ENCODE measurements at regions not wholly inside any gene's neighbourhood (a gene's known extent, or its start where the extent isn't known, plus 50 kb on each side); places are given as distances from the start of the nearest gene placed in this dataset.

DNA sequence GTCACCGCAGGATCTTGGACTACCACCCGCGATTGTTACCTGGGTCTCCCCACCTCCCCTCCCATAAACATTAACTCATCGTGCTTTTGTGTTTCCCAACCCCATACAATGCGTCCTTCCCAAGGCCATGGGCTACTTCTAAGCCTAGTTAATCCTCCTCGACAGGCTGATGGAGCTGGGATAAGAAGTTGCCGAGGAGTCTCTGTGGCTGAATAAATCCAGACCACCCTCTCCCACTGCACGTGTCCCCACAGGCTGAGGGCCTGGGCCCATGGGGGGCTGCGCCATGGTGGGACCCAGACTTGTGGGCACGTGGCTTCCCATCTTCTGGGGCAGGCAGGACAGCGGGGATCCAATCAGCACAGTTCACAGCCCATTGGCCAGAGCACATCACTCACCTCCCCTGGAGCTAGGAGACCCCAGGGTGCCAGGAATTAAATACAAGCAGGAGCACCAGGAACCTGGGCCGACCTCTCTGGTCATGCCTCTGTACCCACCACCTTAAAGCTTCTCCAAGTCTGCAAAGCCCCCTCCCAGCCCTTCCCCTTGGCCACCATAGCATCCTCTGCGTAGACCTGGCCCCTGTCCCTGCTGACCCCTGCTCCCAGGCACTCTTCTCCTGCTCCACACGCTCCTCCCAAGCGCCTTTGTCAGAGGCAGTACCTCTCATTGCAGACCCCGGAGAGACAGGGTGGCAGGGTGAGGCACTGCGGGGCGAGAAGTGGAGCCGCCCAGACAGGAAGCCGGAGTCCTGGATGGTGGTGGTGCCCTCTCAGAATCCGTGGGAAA, 51.0 kb upstream of the ID2 start:
- ATAC-seq (no peak), FAIRE-seq (no peak), DNase-seq (no peak)
- 69 to 86% methylated on average over 21 of the region's 21 CpGs for whole genome bisulfite sequencing, 2 donors
- TF ChIP-seq CTCF (IDR thresholded peaks at IDR 0.05): no peak
- H3K4me3 ChIP-seq: no peak overlapping the region
- H3K27ac ChIP-seq: no peak overlapping the region
- no peaks in the 10 kb centered on the region for H3K36me3 ChIP-seq
- intact Hi-C loops (cut with DNase I): no loop called here
- no peaks in the 10 kb centered on the region for H3K9me3 ChIP-seq
- no peaks in the 10 kb centered on the region for H3K27me3 ChIP-seq
- H3K4me1 ChIP-seq: peaks cover 0 to 3% (median 2%) of the 10 kb centered on the region in 3 donors

GRCh38 chr2:8631465-8632005, 50.3 kb upstream of the ID2 start:
- H3K9me3 ChIP-seq: no peaks in the 10 kb centered on the region
- no peaks in the 10 kb centered on the region for H3K27me3 ChIP-seq
- H3K27ac ChIP-seq: no peak overlapping the region
- TF ChIP-seq CTCF (IDR thresholded peaks at IDR 0.05): no peak
- peaks cover 0 to 3% (median 0%) of the 10 kb centered on the region in 3 donors for H3K4me1 ChIP-seq
- intact Hi-C loops (cut with DNase I): no loop called here
- 86 to 87% methylated on average over 10 of the region's 10 CpGs for WGBS, 2 donors
- H3K36me3 ChIP-seq: no peaks in the 10 kb centered on the region
- no peak for ATAC-seq
- FAIRE-seq: no peak
- H3K4me3 ChIP-seq: no peak overlapping the region
- DNase-seq: no peak
